ENCODE measurements at regions not wholly inside any gene's neighbourhood (a gene's known extent, or its start where the extent isn't known, plus 50 kb on each side); places are given as distances from the start of the nearest gene placed in this dataset.

- Histone ChIP-seq H3K4me3 (no peak overlapping the region), H3K4me1 (no peaks in the 10 kb centered on the region), H3K9me3 (no peaks in the 10 kb centered on the region), H3K36me3 (no peaks in the 10 kb centered on the region), H3K27me3 (no peaks in the 10 kb centered on the region), H3K27ac (no peak overlapping the region)
- TF ChIP-seq CTCF (IDR thresholded peaks at IDR 0.05) (no peak), EP300 (IDR thresholded peaks at IDR 0.05) (no peak), POLR2A (IDR thresholded peaks at IDR 0.05) (no peak), POLR2AphosphoS5 (IDR thresholded peaks at IDR 0.05) (no peak)
- no peak for ATAC-seq
Measured at GRCh38 chr9:13823026-13823425, 490.9 kb downstream of the NFIB start.

- no peak for ATAC-seq
- TF ChIP-seq POLR2A (IDR thresholded peaks at IDR 0.05), result no peak
- TF ChIP-seq CTCF (IDR thresholded peaks at IDR 0.05), result no peak
- TF ChIP-seq EP300 (IDR thresholded peaks at IDR 0.05), result no peak
- TF ChIP-seq POLR2AphosphoS5 (IDR thresholded peaks at IDR 0.05), result no peak
- Histone ChIP-seq H3K27me3 (no peaks in the 10 kb centered on the region), H3K36me3 (no peaks in the 10 kb centered on the region), H3K27ac (no peak overlapping the region), H3K4me1 (no peaks in the 10 kb centered on the region), H3K9me3 (no peaks in the 10 kb centered on the region), H3K4me3 (no peak overlapping the region)
- 75 to 100% methylated on average over 1 of the region's 1 CpG for WGBS, 2 donors (ENCODE audit: low coverage in 1 of 2)
Measured at GRCh38 chr9:13817754-13818278, 496.1 kb downstream of the NFIB start.

GRCh38 chr9:13816837-13817236, 497.1 kb downstream of the NFIB start:
- no peak for TF ChIP-seq POLR2AphosphoS5 (IDR thresholded peaks at IDR 0.05)
- no peak for TF ChIP-seq POLR2A (IDR thresholded peaks at IDR 0.05)
- TF ChIP-seq EP300 (IDR thresholded peaks at IDR 0.05), result no peak
- no peak for TF ChIP-seq CTCF (IDR thresholded peaks at IDR 0.05)
- no peak overlapping the region for H3K27ac ChIP-seq
- no peak overlapping the region for H3K4me3 ChIP-seq
- no peaks in the 10 kb centered on the region for H3K36me3 ChIP-seq
- H3K9me3 ChIP-seq, result no peaks in the 10 kb centered on the region
- no peaks in the 10 kb centered on the region for H3K27me3 ChIP-seq
- ATAC-seq, result no peak
- WGBS, 2 donors (ENCODE audit: low coverage in 1 of 2), result 90 to 100% methylated on average over 2 of the region's 3 CpGs
- no peaks in the 10 kb centered on the region for H3K4me1 ChIP-seq

- no peak overlapping the region for H3K4me3 ChIP-seq
- no peaks in the 10 kb centered on the region for H3K9me3 ChIP-seq
- peaks cover 0 to 7% (median 0%) of the 10 kb centered on the region in 3 donors for H3K4me1 ChIP-seq
- no peak overlapping the region for H3K27ac ChIP-seq
- TF ChIP-seq POLR2A (IDR thresholded peaks at IDR 0.05) (no peak), CTCF (IDR thresholded peaks at IDR 0.05) (no peak), POLR2AphosphoS5 (IDR thresholded peaks at IDR 0.05) (no peak), EP300 (IDR thresholded peaks at IDR 0.05) (no peak)
- H3K36me3 ChIP-seq, result no peaks in the 10 kb centered on the region
- 94 to 100% methylated on average over 1 of the region's 1 CpG for WGBS, 2 donors (ENCODE audit: low coverage in 1 of 2)
- ATAC-seq, result no peak
- H3K27me3 ChIP-seq, result no peaks in the 10 kb centered on the region
Measured at GRCh38 chr9:13814647-13815400, 499.1 kb downstream of the NFIB start.

GRCh38 chr9:13811876-13812275, 502.1 kb downstream of the NFIB start:
- H3K36me3 ChIP-seq, result no peaks in the 10 kb centered on the region
- TF ChIP-seq POLR2AphosphoS5 (IDR thresholded peaks at IDR 0.05), result no peak
- TF ChIP-seq EP300 (IDR thresholded peaks at IDR 0.05), result no peak
- no peak for TF ChIP-seq POLR2A (IDR thresholded peaks at IDR 0.05)
- no peak for TF ChIP-seq CTCF (IDR thresholded peaks at IDR 0.05)
- H3K27me3 ChIP-seq, result no peaks in the 10 kb centered on the region
- H3K27ac ChIP-seq, result no peak overlapping the region
- H3K9me3 ChIP-seq, result no peaks in the 10 kb centered on the region
- H3K4me1 ChIP-seq, result peaks cover 0 to 7% (median 0%) of the 10 kb centered on the region in 3 donors
- no peak for ATAC-seq
- no peak overlapping the region for H3K4me3 ChIP-seq

All from gastroesophageal sphincter (tissue), 4 donors.